Mesendoderm (in vitro differentiated cells): ENCODE measurements at regions not wholly inside any gene's neighbourhood (a gene's known extent, or its start where the extent isn't known, plus 50 kb on each side); places are given as distances from the start of the nearest gene placed in this dataset.
"Not testable (repeated sequence)": the region's sequence is repeated elsewhere in the genome, so short reads cannot be mapped to it uniquely, and the experiment has no call there.

ENCODE experiments used
- DNase-seq: peaks from one replicate; pipeline ENCODE4 v3.0.0; 2013
- H2AK5ac ChIP-seq: 2 replicates; pipeline ENCODE4 v1.6.1; 2013; ENCODE audit warnings: low read length, inconsistent platforms
- H2BK120ac ChIP-seq: 2 replicates; pipeline ENCODE4 v1.6.1; 2013; ENCODE audit warnings: low read depth, mild to moderate bottlenecking, low read length, moderate library complexity, mixed read lengths
- H2BK15ac ChIP-seq: replicated peaks from 2 replicates; pipeline ENCODE4 v1.6.1; 2013; ENCODE audit warnings: low read depth, mild to moderate bottlenecking, moderate library complexity
- H2BK5ac ChIP-seq: 2 replicates; pipeline ENCODE4 v1.6.1; 2013; ENCODE audit warnings: low read length, inconsistent platforms
- H3K18ac ChIP-seq: 2 replicates; pipeline ENCODE4 v1.6.1; 2013; ENCODE audit warnings: mild to moderate bottlenecking, low read length, mixed read lengths
- H3K23ac ChIP-seq: one replicate; pipeline ENCODE4 v1.6.1; 2013; ENCODE audit warnings: low read length
- H3K27ac ChIP-seq: 2 replicates; pipeline ENCODE4 v1.5.1; 2013; ENCODE audit warnings: low read depth, mild to moderate bottlenecking, inconsistent platforms, low read length, moderate library complexity
- H3K27me3 ChIP-seq: 2 replicates; pipeline ENCODE4 v1.6.1; 2013; ENCODE audit warnings: low read length, control low read depth, mild to moderate bottlenecking, inconsistent platforms; ENCODE audit not compliant: insufficient read depth, poor library complexity
- H3K36me3 ChIP-seq: 2 replicates; pipeline ENCODE4 v1.6.1; 2013; ENCODE audit warnings: low read length, inconsistent platforms; ENCODE audit not compliant: control insufficient read depth, insufficient read depth
- H3K4ac ChIP-seq: one replicate; pipeline ENCODE4 v1.6.1; 2013; ENCODE audit warnings: low read depth, mild to moderate bottlenecking, low read length, moderate library complexity
- H3K4me1 ChIP-seq: 2 replicates; pipeline ENCODE4 v1.6.1; 2013; ENCODE audit warnings: low read depth, low read length, inconsistent platforms; ENCODE audit not compliant: control insufficient read depth
- H3K4me2 ChIP-seq: 2 replicates; pipeline ENCODE4 v1.6.1; 2013; ENCODE audit warnings: low read length
- H3K4me3 ChIP-seq: 2 replicates; pipeline ENCODE4 v1.5.1; 2013; ENCODE audit warnings: mild to moderate bottlenecking, low read length
- H3K56ac ChIP-seq: one replicate; pipeline ENCODE4 v1.6.1; 2013; ENCODE audit warnings: low read length
- H3K79me1 ChIP-seq: 2 replicates; pipeline ENCODE4 v1.6.1; 2013; ENCODE audit warnings: low read length, inconsistent platforms
- H3K79me2 ChIP-seq: 2 replicates; pipeline ENCODE4 v1.6.1; 2013; ENCODE audit warnings: mild to moderate bottlenecking, low read length; ENCODE audit not compliant: control insufficient read depth, insufficient read depth
- H3K9ac ChIP-seq: 2 replicates; pipeline ENCODE4 v1.6.1; 2013; ENCODE audit warnings: low read length, inconsistent platforms
- H4K5ac ChIP-seq: one replicate; pipeline ENCODE4 v1.6.1; 2013; ENCODE audit warnings: low read length
- H4K8ac ChIP-seq: one replicate; pipeline ENCODE4 v1.6.1; 2013; ENCODE audit warnings: low read depth, mild to moderate bottlenecking, control low read depth, low read length, moderate library complexity
- WGBS: extraction: QIAGEN DNeasy Blood & Tissue Kit; methylation state at CpG from one replicate; pipeline ENCODE4 v1.1.7; 2013; ENCODE audit warnings: low lambda C conversion rate, missing lambda C conversion rate; ENCODE audit not compliant: insufficient coverage; ENCODE audit errors: extremely low coverage; 5-methylcytosine and 5-hydroxymethylcytosine counted together

GRCh38 chrX:148080593-148080992 lies 99.5 kb downstream of the FMR1NB start:
- no peaks in the 10 kb centered on the region for H3K79me1 ChIP-seq
- no peak for DNase-seq
- WGBS: no CpG with 5 or more reads among the region's 2 CpGs
- H3K27ac ChIP-seq: no peak overlapping the region
- H3K9ac ChIP-seq: no peak overlapping the region
- no peak overlapping the region for H2BK5ac ChIP-seq
- H3K4me3 ChIP-seq: no peak overlapping the region
- no peak overlapping the region for H3K4me2 ChIP-seq
- H3K27me3 ChIP-seq: no peaks in the 10 kb centered on the region
- H2BK120ac ChIP-seq: no peak overlapping the region
- H2BK15ac ChIP-seq: no peak overlapping the region
- no peak overlapping the region for H3K56ac ChIP-seq
- no peaks in the 10 kb centered on the region for H3K4me1 ChIP-seq
- H3K79me2 ChIP-seq: no peaks in the 10 kb centered on the region
- H2AK5ac ChIP-seq: no peak overlapping the region
- H4K5ac ChIP-seq: no peak overlapping the region
- no peak overlapping the region for H4K8ac ChIP-seq
- no peaks in the 10 kb centered on the region for H3K36me3 ChIP-seq
- H3K23ac ChIP-seq: no peak overlapping the region
- no peak overlapping the region for H3K4ac ChIP-seq
- no peak overlapping the region for H3K18ac ChIP-seq

- no peak overlapping the region for H3K9ac ChIP-seq
- no peak overlapping the region for H2BK120ac ChIP-seq
- H3K18ac ChIP-seq: no peak overlapping the region
- no peaks in the 10 kb centered on the region for H3K79me1 ChIP-seq
- H3K27ac ChIP-seq: no peak overlapping the region
- H2AK5ac ChIP-seq: no peak overlapping the region
- no peak overlapping the region for H2BK15ac ChIP-seq
- no peaks in the 10 kb centered on the region for H3K4me1 ChIP-seq
- H3K23ac ChIP-seq: no peak overlapping the region
- whole genome bisulfite sequencing: no CpG with 5 or more reads among the region's 1 CpG
- no peak overlapping the region for H4K8ac ChIP-seq
- no peaks in the 10 kb centered on the region for H3K79me2 ChIP-seq
- no peaks in the 10 kb centered on the region for H3K36me3 ChIP-seq
- H3K4me2 ChIP-seq: no peak overlapping the region
- no peak overlapping the region for H3K4me3 ChIP-seq
- H4K5ac ChIP-seq: no peak overlapping the region
- DNase-seq: no peak
- no peak overlapping the region for H2BK5ac ChIP-seq
- H3K4ac ChIP-seq: no peak overlapping the region
- H3K56ac ChIP-seq: no peak overlapping the region
- no peaks in the 10 kb centered on the region for H3K27me3 ChIP-seq
Observed at GRCh38 chrX:148084611-148085010, 103.5 kb downstream of the FMR1NB start.

GRCh38 chrX:148120151-148120550 lies 139.0 kb downstream of the FMR1NB start:
- Histone ChIP-seq H3K79me2 (no peaks in the 10 kb centered on the region), H2BK5ac (no peak overlapping the region), H3K4me2 (no peak overlapping the region), H3K23ac (no peak overlapping the region), H3K79me1 (no peaks in the 10 kb centered on the region), H3K4ac (no peak overlapping the region), H3K4me1 (no peaks in the 10 kb centered on the region), H2BK15ac (no peak overlapping the region), H4K8ac (no peak overlapping the region), H3K27me3 (no peaks in the 10 kb centered on the region), H2BK120ac (no peak overlapping the region), H3K36me3 (no peaks in the 10 kb centered on the region), H3K4me3 (no peak overlapping the region), H3K56ac (no peak overlapping the region), H3K18ac (no peak overlapping the region), H3K27ac (no peak overlapping the region), H2AK5ac (no peak overlapping the region), H4K5ac (no peak overlapping the region), H3K9ac (no peak overlapping the region)
- WGBS: no CpG with 5 or more reads among the region's 3 CpGs
- no peak for DNase-seq

GRCh38 chrX:148120999-148121623 lies 140.0 kb downstream of the FMR1NB start:
- Histone ChIP-seq H3K79me1 (no peaks in the 10 kb centered on the region), H3K27me3 (no peaks in the 10 kb centered on the region), H2BK5ac (no peak overlapping the region), H2AK5ac (no peak overlapping the region), H3K4me2 (no peak overlapping the region), H2BK15ac (no peak overlapping the region), H3K4me1 (no peaks in the 10 kb centered on the region), H3K4me3 (no peak overlapping the region), H2BK120ac (no peak overlapping the region), H3K36me3 (no peaks in the 10 kb centered on the region), H3K4ac (no peak overlapping the region), H3K18ac (no peak overlapping the region), H3K23ac (no peak overlapping the region), H3K56ac (no peak overlapping the region), H3K79me2 (no peaks in the 10 kb centered on the region), H3K27ac (no peak overlapping the region), H4K8ac (no peak overlapping the region), H4K5ac (no peak overlapping the region), H3K9ac (no peak overlapping the region)
- no CpG with 5 or more reads among the region's 3 CpGs for WGBS
- no peak for DNase-seq

GRCh38 chrX:148128872-148129505 lies 147.9 kb downstream of the FMR1NB start:
- not testable (repeated sequence) for H2AK5ac ChIP-seq, H3K23ac ChIP-seq, H3K27ac ChIP-seq, H2BK120ac ChIP-seq, H2BK15ac ChIP-seq, H3K4me1 ChIP-seq, H3K9ac ChIP-seq, H4K5ac ChIP-seq, H4K8ac ChIP-seq, H3K27me3 ChIP-seq, H3K18ac ChIP-seq, H3K4ac ChIP-seq, H2BK5ac ChIP-seq, H3K36me3 ChIP-seq, H3K79me1 ChIP-seq, H3K4me3 ChIP-seq, H3K79me2 ChIP-seq, H3K4me2 ChIP-seq, DNase-seq, H3K56ac ChIP-seq
- no CpG with 5 or more reads among the region's 35 CpGs for WGBS
